Activated CD4-positive, alpha-beta T cell treated with anti-CD3 and anti-CD28 coated beads, Interleukin-2, amount 10 ng/mL, durations not matched to agents 7 days and 5 days (primary cell): ENCODE measurements at regions not wholly inside any gene's neighbourhood (a gene's known extent, or its start where the extent isn't known, plus 50 kb on each side); places are given as distances from the start of the nearest gene placed in this dataset.
"Not testable (repeated sequence)": the region's sequence is repeated elsewhere in the genome, so short reads cannot be mapped to it uniquely, and the experiment has no call there.

Source experiments
- CTCF ChIA-PET: fragments of 350-600 bp; sonication (Branson Sonifier 250); formaldehyde crosslinking; loops from one replicate; lab custom pipeline; 2021; ENCODE audit warnings: antibody characterized with exemption; lab: Charles Lee
- POLR2A ChIA-PET: fragments of 350-600 bp; sonication (Branson Sonifier 250); formaldehyde crosslinking; loops from one replicate; lab custom pipeline; 2021; ENCODE audit warnings: antibody characterized with exemption; lab: Charles Lee
- DNase-seq: peaks from one replicate; pipeline ENCODE4 v3.0.0-alpha.2; 2020
- H3K27ac Mint-ChIP-seq: one replicate; pipeline ENCODE4 v1.8.0; 2021; ENCODE audit warnings: mild to moderate bottlenecking, moderate library complexity, mixed read lengths
- H3K27me3 Mint-ChIP-seq: one replicate; pipeline ENCODE4 v1.8.0; 2021; ENCODE audit warnings: mixed read lengths
- H3K36me3 Mint-ChIP-seq: one replicate; pipeline ENCODE4 v1.8.0; 2021; ENCODE audit warnings: low read depth, mixed read lengths
- H3K4me1 Mint-ChIP-seq: one replicate; pipeline ENCODE4 v1.8.0; 2021; ENCODE audit warnings: mixed read lengths
- H3K4me3 Mint-ChIP-seq: one replicate; pipeline ENCODE4 v1.8.0; 2021; ENCODE audit warnings: mild to moderate bottlenecking, moderate library complexity, mixed read lengths
- H3K9me3 Mint-ChIP-seq: one replicate; pipeline ENCODE4 v1.8.0; 2021; ENCODE audit warnings: mixed read lengths

- DNase-seq, H3K9me3 Mint-ChIP-seq, H3K36me3 Mint-ChIP-seq, H3K4me1 Mint-ChIP-seq, H3K27ac Mint-ChIP-seq, H3K27me3 Mint-ChIP-seq, H3K4me3 Mint-ChIP-seq, POLR2A ChIA-PET, CTCF ChIA-PET: not testable (repeated sequence)
Observed at GRCh38 chr14:105678996-105679958, 152.9 kb downstream of the TMEM121 start.

GRCh38 chr14:105679959-105680735 is 153.8 kb downstream of the TMEM121 start:
- POLR2A ChIA-PET, DNase-seq, H3K27me3 Mint-ChIP-seq, H3K27ac Mint-ChIP-seq, H3K9me3 Mint-ChIP-seq, H3K4me3 Mint-ChIP-seq, H3K36me3 Mint-ChIP-seq, H3K4me1 Mint-ChIP-seq, CTCF ChIA-PET: not testable (repeated sequence)

GRCh38 chr14:105680736-105681098 is 154.3 kb downstream of the TMEM121 start:
- H3K36me3 Mint-ChIP-seq, H3K27ac Mint-ChIP-seq, DNase-seq, H3K4me3 Mint-ChIP-seq, H3K27me3 Mint-ChIP-seq, H3K9me3 Mint-ChIP-seq, POLR2A ChIA-PET, CTCF ChIA-PET, H3K4me1 Mint-ChIP-seq: not testable (repeated sequence)

GRCh38 chr14:105681606-105682185 is 155.3 kb downstream of the TMEM121 start:
- H3K36me3 Mint-ChIP-seq, H3K4me3 Mint-ChIP-seq, H3K4me1 Mint-ChIP-seq, POLR2A ChIA-PET, H3K27me3 Mint-ChIP-seq, DNase-seq, H3K9me3 Mint-ChIP-seq, CTCF ChIA-PET, H3K27ac Mint-ChIP-seq: not testable (repeated sequence)

- H3K4me3 Mint-ChIP-seq, CTCF ChIA-PET, H3K27ac Mint-ChIP-seq, H3K4me1 Mint-ChIP-seq, H3K27me3 Mint-ChIP-seq, H3K36me3 Mint-ChIP-seq, H3K9me3 Mint-ChIP-seq, DNase-seq, POLR2A ChIA-PET: not testable (repeated sequence)
Observed at GRCh38 chr14:105682442-105682841, 156.1 kb downstream of the TMEM121 start.

GRCh38 chr14:105682956-105683570 is 156.7 kb downstream of the TMEM121 start:
- Mint-ChIP-seq H3K36me3 (no peaks in the 10 kb centered on the region), H3K27ac (peak overlapping the region; percentile 54), H3K4me1 (peaks cover 3% of the 10 kb centered on the region), H3K4me3 (no peak overlapping the region), H3K27me3 (no peaks in the 10 kb centered on the region), H3K9me3 (peaks cover 9% of the 10 kb centered on the region)
- no peak for DNase-seq
- ChIA-PET POLR2A (no interaction called here), CTCF (no interaction called here)

- H3K4me1 Mint-ChIP-seq, H3K27ac Mint-ChIP-seq, CTCF ChIA-PET, POLR2A ChIA-PET, H3K27me3 Mint-ChIP-seq, H3K4me3 Mint-ChIP-seq, DNase-seq, H3K36me3 Mint-ChIP-seq: not testable (repeated sequence)
- H3K9me3 Mint-ChIP-seq = peaks cover 13% of the 10 kb centered on the region
Observed at GRCh38 chr14:105684056-105684455, 157.7 kb downstream of the TMEM121 start.

GRCh38 chr14:105684597-105684996 is 158.2 kb downstream of the TMEM121 start:
- H3K27me3 Mint-ChIP-seq, CTCF ChIA-PET, POLR2A ChIA-PET: not testable (repeated sequence)

GRCh38 chr14:105685003-105685402 is 158.6 kb downstream of the TMEM121 start:
- CTCF ChIA-PET = no interaction called here
- POLR2A ChIA-PET = no interaction called here
- Mint-ChIP-seq H3K9me3 (peaks cover 19% of the 10 kb centered on the region), H3K27ac (no peak overlapping the region), H3K27me3 (no peaks in the 10 kb centered on the region), H3K36me3 (no peaks in the 10 kb centered on the region), H3K4me1 (peaks cover 3% of the 10 kb centered on the region), H3K4me3 (no peak overlapping the region)
- DNase-seq = no peak

More at GRCh38 chr14:105684597-105684996, 158.2 kb downstream of the TMEM121 start:
- not testable (repeated sequence) for H3K27ac Mint-ChIP-seq, H3K4me3 Mint-ChIP-seq, H3K36me3 Mint-ChIP-seq, DNase-seq, H3K4me1 Mint-ChIP-seq
- peaks cover 15% of the 10 kb centered on the region for H3K9me3 Mint-ChIP-seq

GRCh38 chr14:105685605-105686004 is 159.2 kb downstream of the TMEM121 start:
- POLR2A ChIA-PET, H3K27ac Mint-ChIP-seq, H3K4me3 Mint-ChIP-seq, H3K36me3 Mint-ChIP-seq, H3K4me1 Mint-ChIP-seq, H3K27me3 Mint-ChIP-seq, CTCF ChIA-PET, DNase-seq: not testable (repeated sequence)
- peaks cover 25% of the 10 kb centered on the region for H3K9me3 Mint-ChIP-seq

- peaks cover 30% of the 10 kb centered on the region for H3K9me3 Mint-ChIP-seq
- H3K4me1 Mint-ChIP-seq, H3K27ac Mint-ChIP-seq, H3K4me3 Mint-ChIP-seq, DNase-seq, H3K27me3 Mint-ChIP-seq, CTCF ChIA-PET, H3K36me3 Mint-ChIP-seq, POLR2A ChIA-PET: not testable (repeated sequence)
Observed at GRCh38 chr14:105686050-105686449, 159.7 kb downstream of the TMEM121 start.

GRCh38 chr14:105686462-105687170 is 160.2 kb downstream of the TMEM121 start:
- H3K27me3 Mint-ChIP-seq, H3K27ac Mint-ChIP-seq, DNase-seq, H3K36me3 Mint-ChIP-seq, POLR2A ChIA-PET, H3K4me1 Mint-ChIP-seq, H3K4me3 Mint-ChIP-seq, CTCF ChIA-PET: not testable (repeated sequence)
- peaks cover 30% of the 10 kb centered on the region for H3K9me3 Mint-ChIP-seq
